Skeletal muscle cell (primary cell): ENCODE measurements at regions not wholly inside any gene's neighbourhood (a gene's known extent, or its start where the extent isn't known, plus 50 kb on each side); places are given as distances from the start of the nearest gene placed in this dataset.

ENCODE experiments used
- DNase-seq: peaks from one replicate; pipeline ENCODE4 v3.0.0-alpha.2; 2010; ENCODE audit warnings: low read depth
- H3K4me3 ChIP-seq: 2 replicates; pipeline ENCODE4 v1.5.1; 2011; ENCODE audit warnings: low read depth, mild to moderate bottlenecking, control low read depth, low read length, moderate library complexity

- no peak for DNase-seq
- H3K4me3 ChIP-seq = no peak overlapping the region
These were observed 120.2 kb upstream of the RAP1B start for GRCh38 chr12:68490476-68490875.

- H3K4me3 ChIP-seq = no peak overlapping the region
- DNase-seq = no peak
These were observed 119.3 kb upstream of the RAP1B start for GRCh38 chr12:68491204-68491960.

- H3K4me3 ChIP-seq = no peak overlapping the region
- peak; percentile 62 for DNase-seq
These were observed 115.2 kb upstream of the RAP1B start for GRCh38 chr12:68495336-68496070.

GRCh38 chr12:68497107-68497506 lies 113.6 kb upstream of the RAP1B start:
- DNase-seq = no peak
- no peak overlapping the region for H3K4me3 ChIP-seq

GRCh38 chr12:68497702-68498101 lies 113.0 kb upstream of the RAP1B start:
- DNase-seq = peak; percentile 98
- no peak overlapping the region for H3K4me3 ChIP-seq

- H3K4me3 ChIP-seq = no peak overlapping the region
- DNase-seq = no peak
These were observed 112.0 kb upstream of the RAP1B start for GRCh38 chr12:68498736-68499135.

GRCh38 chr12:68499616-68500015 lies 111.1 kb upstream of the RAP1B start:
- no peak for DNase-seq
- H3K4me3 ChIP-seq = no peak overlapping the region

- H3K4me3 ChIP-seq = no peak overlapping the region
- DNase-seq = no peak
These were observed 109.5 kb upstream of the RAP1B start for GRCh38 chr12:68501226-68501625.

- no peak for DNase-seq
- no peak overlapping the region for H3K4me3 ChIP-seq
These were observed 104.7 kb upstream of the RAP1B start for GRCh38 chr12:68505970-68506369.

- H3K4me3 ChIP-seq = no peak overlapping the region
- no peak for DNase-seq
These were observed 104.1 kb upstream of the RAP1B start for GRCh38 chr12:68506619-68507018.

GRCh38 chr12:68507657-68508056 lies 103.0 kb upstream of the RAP1B start:
- DNase-seq = no peak
- H3K4me3 ChIP-seq = no peak overlapping the region

GRCh38 chr12:68508576-68508975 lies 102.1 kb upstream of the RAP1B start:
- no peak for DNase-seq
- no peak overlapping the region for H3K4me3 ChIP-seq

GRCh38 chr12:68509242-68509641 lies 101.5 kb upstream of the RAP1B start:
- no peak for DNase-seq
- H3K4me3 ChIP-seq = no peak overlapping the region

- no peak overlapping the region for H3K4me3 ChIP-seq
- DNase-seq = no peak
These were observed 100.3 kb upstream of the RAP1B start for GRCh38 chr12:68510397-68510796.

GRCh38 chr12:68514807-68515411 lies 95.8 kb upstream of the RAP1B start:
- DNase-seq = no peak
- no peak overlapping the region for H3K4me3 ChIP-seq

- H3K4me3 ChIP-seq = no peak overlapping the region
- no peak for DNase-seq
These were observed 94.9 kb upstream of the RAP1B start for GRCh38 chr12:68515793-68516192.

- H3K4me3 ChIP-seq = no peak overlapping the region
- no peak for DNase-seq
These were observed 89.3 kb upstream of the RAP1B start for GRCh38 chr12:68521321-68521839.

GRCh38 chr12:68521848-68522502 lies 88.7 kb upstream of the RAP1B start:
- DNase-seq = no peak
- H3K4me3 ChIP-seq = no peak overlapping the region

- no peak overlapping the region for H3K4me3 ChIP-seq
- no peak for DNase-seq
These were observed 81.2 kb upstream of the RAP1B start for GRCh38 chr12:68529466-68529865.

- no peak for DNase-seq
- no peak overlapping the region for H3K4me3 ChIP-seq
These were observed 80.8 kb upstream of the RAP1B start for GRCh38 chr12:68529869-68530268.
